SK-MEL-5 (cell line): ENCODE measurements at regions not wholly inside any gene's neighbourhood (a gene's known extent, or its start where the extent isn't known, plus 50 kb on each side); places are given as distances from the start of the nearest gene placed in this dataset.

Experiments
- DNase-seq: peaks from one replicate; pipeline ENCODE4 v3.0.0-alpha.2; 2016; ENCODE audit warnings: low read depth, low spot score
- in situ Hi-C: cut with HindIII; loops from 2 replicates; pipeline ENCODE4 v1.10.0; 2016; ENCODE audit warnings: low sequenced_read_pairs, high pct_unique_total_duplicates, low pct_unique_long_range_greater_than_20kb

- no peak for DNase-seq
- in situ Hi-C loops: no loop called here
Observed at GRCh38 chr18:68040198-68040597, 523.7 kb upstream of the DSEL start.

GRCh38 chr18:68035774-68036522 is 519.4 kb upstream of the DSEL start:
- in situ Hi-C loops: no loop called here
- DNase-seq: no peak

- in situ Hi-C loops: no loop called here
- no peak for DNase-seq
Observed at GRCh38 chr18:68034296-68034695, 517.8 kb upstream of the DSEL start.

GRCh38 chr18:68033466-68033865 is 516.9 kb upstream of the DSEL start:
- in situ Hi-C loops: no loop called here
- DNase-seq: no peak

- in situ Hi-C loops: no loop called here
- DNase-seq: no peak
Observed at GRCh38 chr18:68024716-68025115, 508.2 kb upstream of the DSEL start.

- in situ Hi-C loops: no loop called here
- DNase-seq: no peak
Observed at GRCh38 chr18:68017385-68017784, 500.9 kb upstream of the DSEL start.

GRCh38 chr18:67997496-67997895 is 481.0 kb upstream of the DSEL start:
- in situ Hi-C loops: no loop called here

DNA sequence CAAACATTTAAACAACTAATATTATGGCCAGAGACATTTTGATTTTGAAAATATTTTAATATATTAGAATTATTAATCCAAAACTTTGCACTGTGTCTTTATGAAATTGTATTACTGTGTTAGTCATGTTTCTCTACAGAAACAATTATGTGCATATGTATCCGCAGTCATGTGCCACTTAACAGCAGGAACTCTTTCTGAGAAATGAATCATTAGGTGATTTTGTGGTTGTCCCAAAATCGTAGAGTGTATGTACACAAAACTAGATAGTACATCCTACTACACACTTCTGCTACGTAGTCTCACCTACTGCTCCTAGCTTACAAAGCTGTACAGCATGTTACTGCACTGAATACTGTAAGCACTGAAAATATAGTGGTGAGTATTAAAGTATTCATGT is 479.2 kb upstream of the DSEL start:
- no peak for DNase-seq
- in situ Hi-C loops: no loop called here

More at GRCh38 chr18:67997496-67997895, 481.0 kb upstream of the DSEL start:
- DNase-seq: no peak

GRCh38 chr18:67980241-67980640 is 463.7 kb upstream of the DSEL start:
- DNase-seq: no peak
- in situ Hi-C loops: no loop called here

GRCh38 chr18:67977067-67977616 is 460.6 kb upstream of the DSEL start:
- in situ Hi-C loops: no loop called here
- no peak for DNase-seq

- in situ Hi-C loops: no loop called here
Observed at GRCh38 chr18:67973916-67974315, 457.4 kb upstream of the DSEL start.

GRCh38 chr18:67969458-67969857 is 452.9 kb upstream of the DSEL start:
- in situ Hi-C loops: no loop called here
- DNase-seq: no peak

More at GRCh38 chr18:67973916-67974315, 457.4 kb upstream of the DSEL start:
- DNase-seq: no peak

GRCh38 chr18:67966224-67966623 is 449.7 kb upstream of the DSEL start:
- in situ Hi-C loops: no loop called here

GRCh38 chr18:67964462-67964861 is 447.9 kb upstream of the DSEL start:
- in situ Hi-C loops: no loop called here
- peak; percentile 2 for DNase-seq

More at GRCh38 chr18:67966224-67966623, 449.7 kb upstream of the DSEL start:
- DNase-seq: no peak

- DNase-seq: no peak
Observed at GRCh38 chr18:67961701-67962440, 445.4 kb upstream of the DSEL start.

GRCh38 chr18:67957684-67958083 is 441.2 kb upstream of the DSEL start:
- in situ Hi-C loops: no loop called here
- DNase-seq: no peak

More at GRCh38 chr18:67961701-67962440, 445.4 kb upstream of the DSEL start:
- in situ Hi-C loops: no loop called here

DNA sequence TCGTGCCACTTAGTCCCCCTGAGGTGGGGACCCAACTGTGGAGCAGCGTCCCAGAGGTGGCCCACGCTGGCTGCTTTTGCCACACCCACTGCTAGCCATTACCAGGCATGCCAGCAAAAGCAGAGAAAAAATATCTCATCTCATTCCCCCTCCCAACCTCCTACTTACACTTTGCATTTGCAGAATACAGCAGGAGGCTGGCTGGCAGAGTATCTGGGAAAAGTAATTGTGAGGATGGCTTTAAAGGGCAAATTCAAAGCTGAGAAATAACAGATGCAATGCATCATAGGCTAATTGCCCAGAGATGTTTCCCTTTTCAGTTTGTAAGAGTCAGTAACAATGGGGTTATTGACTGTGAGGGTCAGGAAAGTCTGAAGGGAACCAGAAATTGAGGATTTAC is 438.1 kb upstream of the DSEL start:
- in situ Hi-C loops: no loop called here
- no peak for DNase-seq

- DNase-seq: no peak
- in situ Hi-C loops: no loop called here
Observed at GRCh38 chr18:67951137-67951536, 434.6 kb upstream of the DSEL start.

- in situ Hi-C loops: no loop called here
- DNase-seq: no peak
Observed at GRCh38 chr18:67938660-67939059, 422.1 kb upstream of the DSEL start.
